ENCODE measurements at regions not wholly inside any gene's neighbourhood (a gene's known extent, or its start where the extent isn't known, plus 50 kb on each side); places are given as distances from the start of the nearest gene placed in this dataset.

- TF ChIP-seq POLR2AphosphoS5 (IDR thresholded peaks at IDR 0.05) (no peak), CTCF (IDR thresholded peaks at IDR 0.05; ENCODE audit: poor library complexity, severe bottlenecking) (no peak), REST (IDR thresholded peaks at IDR 0.05; ENCODE audit: borderline replicate concordance) (no peak), TAF1 (IDR thresholded peaks at IDR 0.05; ENCODE audit: low read depth) (no peak), SMC3 (conservative IDR thresholded peaks at IDR 0.05; ENCODE audit: poor library complexity) (no peak), RAD21 (conservative IDR thresholded peaks at IDR 0.05) (no peak), EP300 (conservative IDR thresholded peaks at IDR 0.05; ENCODE audit: poor library complexity, severe bottlenecking) (no peak), EZH2 (IDR thresholded peaks at IDR 0.05; ENCODE audit: borderline replicate concordance, insufficient read depth, low read length, poor library complexity, severe bottlenecking) (no peak)
Measured at GRCh38 chr11:70547821-70548670, 149.7 kb downstream of the CTTN start.
